IMR-90 (cell line): ENCODE measurements at regions not wholly inside any gene's neighbourhood (a gene's known extent, or its start where the extent isn't known, plus 50 kb on each side); places are given as distances from the start of the nearest gene placed in this dataset.
A peak's percentile ranks its signal among the peaks of the same experiment; 100 is the strongest.

Experiments used
- ATAC-seq: fragments of 200-7000 bp; cut with Tn5 transposase; 2 replicates; pipeline ENCODE4 v1.9.1; 2020; ENCODE audit warnings: low read depth, mild to moderate bottlenecking, moderate library complexity
- BruUV-seq: library from RNA; stranded (reverse); fragments of 400-500 nt; replicated peaks from 2 replicates; lab custom pipeline; 2021; lab: Mats Ljungman, UMichigan
- CTCF ChIA-PET: fragments of 300-600 bp; formaldehyde crosslinking; extraction: SDS; loops from one replicate; lab custom pipeline; 2021; ENCODE audit warnings: antibody characterized with exemption; lab: Yijun Ruan, JAX
- POLR2A ChIA-PET: fragments of 300-600 bp; sonication (Branson Sonifier 250); formaldehyde crosslinking; loops from one replicate; lab custom pipeline; 2022; ENCODE audit warnings: antibody characterized with exemption; ENCODE audit not compliant: unreplicated experiment; lab: Charles Lee
- DNase-seq: peaks from one replicate; pipeline ENCODE4 v3.0.0; 2013
- H2AFZ ChIP-seq: replicated peaks from 2 replicates; pipeline ENCODE3; 2013; ENCODE audit warnings: low read length, mild to moderate bottlenecking; ENCODE audit not compliant: poor library complexity
- H2AK5ac ChIP-seq: 2 replicates; pipeline ENCODE4 v1.6.1; 2013; ENCODE audit warnings: low read depth, low read length, inconsistent platforms
- H2AK9ac ChIP-seq: replicated peaks from 2 replicates; pipeline ENCODE3; 2013; ENCODE audit warnings: mild to moderate bottlenecking, low read depth, low read length, moderate library complexity; ENCODE audit not compliant: poor library complexity
- H2BK120ac ChIP-seq: 2 replicates; pipeline ENCODE4 v1.6.1; 2013; ENCODE audit warnings: low read depth, low read length, inconsistent platforms
- H2BK15ac ChIP-seq: 3 replicates; pipeline ENCODE4 v1.6.1; 2013; ENCODE audit warnings: low read depth, low read length, inconsistent platforms
- H2BK20ac ChIP-seq: 2 replicates; pipeline ENCODE4 v1.6.1; 2013; ENCODE audit warnings: low read depth, mild to moderate bottlenecking, inconsistent platforms, low read length, moderate library complexity
- H2BK5ac ChIP-seq: 2 replicates; pipeline ENCODE4 v1.6.1; 2013; ENCODE audit warnings: mild to moderate bottlenecking, low read depth, low read length, inconsistent platforms; ENCODE audit not compliant: poor library complexity, severe bottlenecking
- H3K14ac ChIP-seq: replicated peaks from 2 replicates; pipeline ENCODE4 v1.6.1; 2013; ENCODE audit warnings: low read depth, low read length, inconsistent platforms
- H3K18ac ChIP-seq: 2 replicates; pipeline ENCODE4 v1.6.1; 2013; ENCODE audit warnings: low read depth, low read length, control low read depth
- H3K23ac ChIP-seq: 2 replicates; pipeline ENCODE4 v1.6.1; 2013; ENCODE audit warnings: low read depth, low read length, inconsistent platforms
- H3K27ac ChIP-seq: 2 replicates; pipeline ENCODE4 v1.5.1; 2013; ENCODE audit warnings: mild to moderate bottlenecking, control low read depth, low read length; ENCODE audit not compliant: insufficient read depth
- H3K27me3 ChIP-seq: 2 replicates; pipeline ENCODE4 v1.6.1; 2013; ENCODE audit warnings: low read length; ENCODE audit not compliant: control insufficient read depth, insufficient read depth
- H3K36me3 ChIP-seq: 2 replicates; pipeline ENCODE4 v1.6.1; 2013; ENCODE audit warnings: low read length, mixed read lengths; ENCODE audit not compliant: control insufficient read depth, insufficient read depth
- H3K4ac ChIP-seq: 2 replicates; pipeline ENCODE4 v1.6.1; 2013; ENCODE audit warnings: low read depth, low read length, inconsistent platforms
- H3K4me1 ChIP-seq: 2 replicates; pipeline ENCODE4 v1.6.1; 2013; ENCODE audit warnings: low read length, mixed read lengths; ENCODE audit not compliant: control insufficient read depth, insufficient read depth
- H3K4me2 ChIP-seq: 2 replicates; pipeline ENCODE4 v1.6.1; 2013; ENCODE audit warnings: low read depth, mild to moderate bottlenecking, control low read depth, low read length, moderate library complexity
- H3K4me3 ChIP-seq: 2 replicates; pipeline ENCODE4 v1.5.1; 2013; ENCODE audit warnings: low read depth, mild to moderate bottlenecking, control low read depth, low read length, moderate library complexity; ENCODE audit not compliant: insufficient read depth
- H3K56ac ChIP-seq: 2 replicates; pipeline ENCODE4 v1.6.1; 2013; ENCODE audit warnings: low read length, inconsistent platforms; ENCODE audit not compliant: insufficient read depth; ENCODE audit errors: extremely low read depth
- H3K79me1 ChIP-seq, 2 experiments: 2 replicates each; pipeline ENCODE4 v1.6.1; 2013; ENCODE audit warnings: low read length in 2 of 2, inconsistent platforms in 1 of 2, low read depth in 1 of 2
- H3K9ac ChIP-seq: 2 replicates; pipeline ENCODE4 v1.6.1; 2013; ENCODE audit warnings: low read depth, low read length, control low read depth
- H3K9me1 ChIP-seq: 2 replicates; pipeline ENCODE4 v1.6.1; 2013; ENCODE audit warnings: low read length, inconsistent platforms; ENCODE audit not compliant: insufficient read depth
- H3K9me3 ChIP-seq: 2 replicates; pipeline ENCODE4 v1.6.1; 2013; ENCODE audit warnings: low read length; ENCODE audit not compliant: control insufficient read depth, insufficient read depth
- H4K20me1 ChIP-seq: 2 replicates; pipeline ENCODE4 v1.6.1; 2013; ENCODE audit warnings: low read length, inconsistent platforms; ENCODE audit not compliant: insufficient read depth
- H4K5ac ChIP-seq: 2 replicates; pipeline ENCODE4 v1.6.1; 2013; ENCODE audit warnings: mild to moderate bottlenecking, low read depth, low read length, control low read depth
- H4K8ac ChIP-seq, 2 experiments: 2 replicates each; pipeline ENCODE4 v1.6.1; 2013; ENCODE audit warnings: low read depth in 2 of 2, low read length in 2 of 2, control low read depth in 1 of 2, inconsistent platforms in 1 of 2
- H4K91ac ChIP-seq: 2 replicates; pipeline ENCODE4 v1.6.1; 2013; ENCODE audit warnings: low read depth, low read length, inconsistent platforms; ENCODE audit not compliant: insufficient read depth
- BHLHE40 ChIP-seq: fragments of 150-350 bp; IDR thresholded peaks from 2 replicates; pipeline ENCODE4 v1.6.1; 2016; ENCODE audit warnings: mild to moderate bottlenecking, low read depth, low read length
- FOS ChIP-seq: fragments of 150-350 bp; IDR thresholded peaks from 2 replicates; pipeline ENCODE4 v1.6.1; 2016; ENCODE audit warnings: low read depth, low read length
- RFX5 ChIP-seq: IDR thresholded peaks from 2 replicates; pipeline ENCODE4 v1.8.0; 2012; ENCODE audit warnings: low read depth, mild to moderate bottlenecking, low read length, moderate library complexity
- WGBS, 2 experiments: methylation state at CpG; one replicate each; pipeline versions ENCODE4 v1.1.5 to v1.1.7; 2013; ENCODE audit warnings: missing lambda C conversion rate in 2 of 2; ENCODE audit not compliant: insufficient read length in 1 of 2; ENCODE audit errors: extremely low coverage in 2 of 2; 5-methylcytosine and 5-hydroxymethylcytosine counted together
- dilution Hi-C: fragments of 300-500 bp; cut with HindIII; formaldehyde crosslinking; loops from one replicate; pipeline ENCODE4 v1.14.3; 2018; ENCODE audit warnings: low sequenced_read_pairs; ENCODE audit not compliant: unreplicated experiment
- in situ Hi-C: fragments of 300-500 bp; cut with MboI; formaldehyde crosslinking; loops from 3 replicates; pipeline ENCODE4 v1.14.3; 2019; ENCODE audit warnings: low sequenced_read_pairs, inconsistent platforms, mixed read lengths
- intact Hi-C: fragments of 100-400 bp; cut with micrococcal nuclease; formaldehyde crosslinking; loops from 2 replicates; pipeline ENCODE4 v1.10.0; 2022

GRCh38 chr17:12282056-12282455 lies 261.4 kb downstream of the MAP2K4 start:
- Histone ChIP-seq H3K27ac (no peak overlapping the region), H2AFZ (no peak overlapping the region), H4K5ac (no peak overlapping the region), H2BK5ac (peak overlapping the region; percentile 66), H3K36me3 (no peaks in the 10 kb centered on the region), H2AK9ac (no peak overlapping the region), H2AK5ac (peak overlapping the region; percentile 57), H3K4me3 (no peak overlapping the region), H3K4me2 (no peak overlapping the region), H3K14ac (no peak overlapping the region), H3K9ac (no peak overlapping the region), H3K4ac (peak overlapping the region; percentile 66; the same call in 1 of the 2 replicates), H4K20me1 (no peaks in the 10 kb centered on the region), H4K8ac (peak overlapping the region in 1 of 2 experiments; percentile 13; a peak in 1 of 4 replicates), H4K91ac (no peak overlapping the region), H3K27me3 (no peaks in the 10 kb centered on the region), H3K9me3 (no peaks in the 10 kb centered on the region), H3K18ac (no peak overlapping the region; the same call in 1 of the 2 replicates), H3K23ac (no peak overlapping the region), H3K79me1 (no peaks in the 10 kb centered on the region), H3K9me1 (no peaks in the 10 kb centered on the region), H3K4me1 (no peaks in the 10 kb centered on the region; the same call in 1 of the 2 replicates), H2BK20ac (peak overlapping the region; percentile 83), H2BK15ac (no peak overlapping the region), H3K56ac (no peak overlapping the region), H2BK120ac (peak overlapping the region; percentile 78)
- intact Hi-C loops = loop anchor here (5.0 kb wide), 1 partner anchor 135 kb away; no protein-coding TSS in a partner anchor
- dilution Hi-C loops = no loop called here
- peak; percentile 90 for DNase-seq
- no CpG with 5 or more reads among the region's 1 CpG for WGBS, 2 experiments
- ATAC-seq = peak; percentile 98
- no TSS peak for BruUV-seq
- TF ChIP-seq BHLHE40 = 0 out of 2 replicates have a peak, but pooled peaks have one; percentile 22
- TF ChIP-seq FOS = peak; percentile 43; the same call in 1 of the 2 replicates
- no peak for TF ChIP-seq RFX5
- CTCF ChIA-PET = interaction anchor here (0.6 kb wide), 1 partner anchor 155 kb away, joined by 3 read pairs; no protein-coding TSS in a partner anchor
- POLR2A ChIA-PET = no interaction called here
- in situ Hi-C loops = no loop called here
